Nephron progenitor cell (in vitro differentiated cells): ENCODE measurements at regions not wholly inside any gene's neighbourhood (a gene's known extent, or its start where the extent isn't known, plus 50 kb on each side); places are given as distances from the start of the nearest gene placed in this dataset.

ENCODE experiments used
- DNase-seq: peaks from one replicate; pipeline ENCODE4 v3.0.0; 2021
- H3K27ac Mint-ChIP-seq: 2 replicates; pipeline ENCODE4 v1.8.0; 2021; ENCODE audit warnings: mild to moderate bottlenecking, moderate library complexity, mixed read lengths
- H3K27me3 Mint-ChIP-seq: 2 replicates; pipeline ENCODE4 v1.8.0; 2021; ENCODE audit warnings: mild to moderate bottlenecking, low read depth, mixed read lengths; ENCODE audit not compliant: poor library complexity
- H3K36me3 Mint-ChIP-seq: 2 replicates; pipeline ENCODE4 v1.8.0; 2021; ENCODE audit warnings: low read depth, mixed read lengths
- H3K4me1 Mint-ChIP-seq: 2 replicates; pipeline ENCODE4 v1.8.0; 2021; ENCODE audit warnings: mixed read lengths
- H3K4me3 Mint-ChIP-seq: 2 replicates; pipeline ENCODE4 v1.8.0; 2021; ENCODE audit warnings: mild to moderate bottlenecking, moderate library complexity, mixed read lengths
- H3K9me3 Mint-ChIP-seq: 2 replicates; pipeline ENCODE4 v1.8.0; 2021; ENCODE audit warnings: mild to moderate bottlenecking, moderate library complexity, mixed read lengths
- TF ChIP-seq, protein P1 (sequence below): fragments of 200-600 bp; sonication (generic); IDR thresholded peaks from 2 replicates; pipeline ENCODE4 v1.5.0; 2021; ENCODE audit warnings: antibody characterized with exemption

DNA sequence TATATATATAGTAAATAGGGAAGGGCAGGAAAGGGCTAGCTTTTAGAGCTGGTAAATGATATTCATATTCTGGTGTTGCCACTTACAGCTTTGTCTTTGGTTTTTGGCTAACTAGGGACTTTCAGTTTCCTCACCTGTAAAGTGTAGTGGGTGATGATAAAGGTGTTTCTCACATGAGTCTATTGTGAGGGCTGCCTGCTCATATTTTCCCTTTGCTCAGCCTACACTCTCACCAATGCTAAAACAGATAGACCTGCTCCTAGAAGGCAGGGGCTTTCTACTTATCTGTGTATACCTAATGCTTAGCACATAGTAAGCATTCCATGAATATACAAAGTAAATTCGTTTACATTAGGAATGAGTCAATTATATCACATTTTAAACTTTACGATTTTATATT lies 137.2 kb upstream of the HS3ST1 start:
- Mint-ChIP-seq H3K9me3 (peaks cover 9% of the 10 kb centered on the region), H3K4me1 (no peaks in the 10 kb centered on the region)
- TF ChIP-seq, protein P1, sequence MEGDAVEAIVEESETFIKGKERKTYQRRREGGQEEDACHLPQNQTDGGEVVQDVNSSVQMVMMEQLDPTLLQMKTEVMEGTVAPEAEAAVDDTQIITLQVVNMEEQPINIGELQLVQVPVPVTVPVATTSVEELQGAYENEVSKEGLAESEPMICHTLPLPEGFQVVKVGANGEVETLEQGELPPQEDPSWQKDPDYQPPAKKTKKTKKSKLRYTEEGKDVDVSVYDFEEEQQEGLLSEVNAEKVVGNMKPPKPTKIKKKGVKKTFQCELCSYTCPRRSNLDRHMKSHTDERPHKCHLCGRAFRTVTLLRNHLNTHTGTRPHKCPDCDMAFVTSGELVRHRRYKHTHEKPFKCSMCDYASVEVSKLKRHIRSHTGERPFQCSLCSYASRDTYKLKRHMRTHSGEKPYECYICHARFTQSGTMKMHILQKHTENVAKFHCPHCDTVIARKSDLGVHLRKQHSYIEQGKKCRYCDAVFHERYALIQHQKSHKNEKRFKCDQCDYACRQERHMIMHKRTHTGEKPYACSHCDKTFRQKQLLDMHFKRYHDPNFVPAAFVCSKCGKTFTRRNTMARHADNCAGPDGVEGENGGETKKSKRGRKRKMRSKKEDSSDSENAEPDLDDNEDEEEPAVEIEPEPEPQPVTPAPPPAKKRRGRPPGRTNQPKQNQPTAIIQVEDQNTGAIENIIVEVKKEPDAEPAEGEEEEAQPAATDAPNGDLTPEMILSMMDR, result no peak

GRCh38 chr4:11565213-11565612 lies 136.5 kb upstream of the HS3ST1 start:
- no peak for DNase-seq
- Mint-ChIP-seq H3K27ac (no peak overlapping the region), H3K36me3 (no peaks in the 10 kb centered on the region)

More for the DNA sequence above, 137.2 kb upstream of the HS3ST1 start:
- DNase-seq, result no peak
- H3K36me3 Mint-ChIP-seq, result no peaks in the 10 kb centered on the region
- H3K4me3 Mint-ChIP-seq, result no peak overlapping the region
- no peak overlapping the region for H3K27ac Mint-ChIP-seq
- H3K27me3 Mint-ChIP-seq, result peaks cover 4% of the 10 kb centered on the region

DNA sequence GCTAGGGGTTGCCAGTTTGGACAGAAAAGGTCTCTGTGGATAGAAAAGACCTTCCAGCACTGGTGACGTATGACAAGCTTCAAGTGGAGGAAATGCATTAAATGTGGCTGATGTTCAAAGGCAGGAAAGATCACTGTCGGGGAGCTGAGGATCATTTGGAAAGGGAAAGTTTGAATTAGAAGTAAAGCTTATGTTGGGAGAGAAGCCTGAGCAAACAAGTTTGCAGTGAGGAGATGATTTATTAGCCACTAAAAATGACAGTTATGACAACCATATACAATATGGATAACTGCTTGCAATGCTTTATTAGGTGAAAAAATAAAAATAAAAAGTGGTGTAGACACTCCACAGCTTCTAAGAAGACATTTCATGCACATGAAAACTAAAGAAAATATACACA lies 135.3 kb upstream of the HS3ST1 start:
- no peak overlapping the region for H3K4me3 Mint-ChIP-seq
- peaks cover 17% of the 10 kb centered on the region for H3K9me3 Mint-ChIP-seq
- DNase-seq, result no peak
- H3K36me3 Mint-ChIP-seq, result no peaks in the 10 kb centered on the region
- TF ChIP-seq, protein P1, result no peak
- peaks cover 4% of the 10 kb centered on the region for H3K27me3 Mint-ChIP-seq
- H3K4me1 Mint-ChIP-seq, result no peaks in the 10 kb centered on the region
- no peak overlapping the region for H3K27ac Mint-ChIP-seq

More at GRCh38 chr4:11565213-11565612, 136.5 kb upstream of the HS3ST1 start:
- H3K4me1 Mint-ChIP-seq, result no peaks in the 10 kb centered on the region
- peaks cover 9% of the 10 kb centered on the region for H3K9me3 Mint-ChIP-seq
- TF ChIP-seq, protein P1, result no peak
- H3K27me3 Mint-ChIP-seq, result peaks cover 4% of the 10 kb centered on the region
- no peak overlapping the region for H3K4me3 Mint-ChIP-seq

GRCh38 chr4:11549525-11549924 lies 120.8 kb upstream of the HS3ST1 start:
- Mint-ChIP-seq H3K9me3 (peaks cover 7% of the 10 kb centered on the region), H3K27me3 (no peaks in the 10 kb centered on the region), H3K4me1 (no peaks in the 10 kb centered on the region), H3K4me3 (no peak overlapping the region), H3K36me3 (no peaks in the 10 kb centered on the region), H3K27ac (no peak overlapping the region)
- no peak for DNase-seq
- TF ChIP-seq, protein P1, result no peak

- Mint-ChIP-seq H3K4me1 (peaks cover 6% of the 10 kb centered on the region), H3K9me3 (peaks cover 5% of the 10 kb centered on the region), H3K27me3 (no peaks in the 10 kb centered on the region), H3K4me3 (no peak overlapping the region), H3K36me3 (no peaks in the 10 kb centered on the region), H3K27ac (no peak overlapping the region)
- no peak for DNase-seq
- TF ChIP-seq, protein P1, result no peak
These were observed 119.9 kb upstream of the HS3ST1 start for GRCh38 chr4:11548597-11549082.

DNA sequence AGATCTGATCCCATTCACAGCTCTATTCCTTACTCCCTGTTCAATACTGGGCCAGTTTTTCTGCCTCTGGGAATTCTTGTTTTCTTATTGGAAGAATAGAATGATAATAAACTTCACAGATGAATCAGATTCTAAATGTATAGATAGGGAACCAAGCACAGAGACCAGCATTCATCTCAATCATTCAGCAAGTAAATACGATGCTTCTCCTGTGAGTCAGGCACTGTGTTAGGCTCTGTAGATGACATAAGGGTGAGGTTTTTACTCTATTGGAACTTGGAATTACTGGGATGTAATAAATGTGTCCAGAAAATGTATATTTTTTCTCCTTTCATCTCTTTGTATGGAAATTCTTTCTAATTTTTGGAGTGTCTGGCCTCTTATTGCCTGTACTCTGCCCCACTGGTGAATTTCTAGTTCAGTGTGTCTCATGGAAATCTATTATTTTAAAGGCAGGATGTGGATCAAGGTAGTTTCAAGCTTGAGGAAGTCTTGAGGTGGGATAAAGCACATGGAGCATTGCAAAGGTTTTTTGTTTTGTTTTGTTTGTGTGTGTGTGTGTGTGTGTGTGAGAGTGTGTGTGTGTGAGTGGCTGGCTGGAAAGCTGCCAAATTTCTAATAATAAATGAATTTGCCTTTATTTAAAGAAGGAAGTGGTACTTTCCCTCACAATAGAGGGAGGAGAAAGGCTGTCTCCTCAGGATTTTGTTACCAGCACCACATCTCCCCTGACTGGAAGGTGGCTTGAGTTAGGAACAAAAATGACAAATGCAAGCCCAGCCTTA lies 117.9 kb upstream of the HS3ST1 start:
- Mint-ChIP-seq H3K27ac (no peak overlapping the region), H3K4me1 (peaks cover 6% of the 10 kb centered on the region), H3K4me3 (no peak overlapping the region), H3K27me3 (no peaks in the 10 kb centered on the region), H3K36me3 (no peaks in the 10 kb centered on the region), H3K9me3 (peaks cover under 1% of the 10 kb centered on the region)
- TF ChIP-seq, protein P1, result no peak
- DNase-seq, result no peak
